HEK293T (cell line): ENCODE measurements at regions not wholly inside any gene's neighbourhood (a gene's known extent, or its start where the extent isn't known, plus 50 kb on each side); places are given as distances from the start of the nearest gene placed in this dataset.

Source experiments
- CTCF ChIA-PET: fragments of 350-600 bp; formaldehyde crosslinking; extraction: SDS; loops from one replicate; lab custom pipeline; 2021; ENCODE audit warnings: antibody characterized with exemption, inconsistent platforms; lab: Yijun Ruan, JAX
- POLR2A ChIA-PET: fragments of 350-600 bp; formaldehyde crosslinking; extraction: SDS; loops from one replicate; lab custom pipeline; 2020; ENCODE audit warnings: antibody characterized with exemption, inconsistent platforms; lab: Yijun Ruan, JAX
- DNase-seq: peaks from one replicate; pipeline ENCODE4 v3.0.0; 2012; ENCODE audit warnings: mixed read lengths; ENCODE audit errors: extremely low spot score
- ARNT ChIP-seq: fragments of 450-650 bp; IDR thresholded peaks from 2 replicates; pipeline ENCODE4 v1.6.1; 2017; ENCODE audit warnings: mild to moderate bottlenecking
- BHLHE40 ChIP-seq: fragments of 450-650 bp; IDR thresholded peaks from 2 replicates; pipeline ENCODE4 v1.6.1; 2016; ENCODE audit warnings: mild to moderate bottlenecking, moderate library complexity, borderline replicate concordance
- CTBP1 ChIP-seq: fragments of 450-650 bp; IDR thresholded peaks from 2 replicates; pipeline ENCODE4 v1.6.1; 2016; ENCODE audit warnings: borderline replicate concordance
- ELF4 ChIP-seq: fragments of 450-650 bp; IDR thresholded peaks from 2 replicates; pipeline ENCODE4 v1.6.1; 2017; ENCODE audit warnings: antibody characterized with exemption
- FOXA1 ChIP-seq: fragments of 450-650 bp; IDR thresholded peaks from 2 replicates; pipeline ENCODE4 v1.6.1; 2016; ENCODE audit warnings: mild to moderate bottlenecking
- FOXK2 ChIP-seq: fragments of 450-650 bp; IDR thresholded peaks from 2 replicates; pipeline ENCODE4 v1.6.1; 2016; ENCODE audit warnings: mild to moderate bottlenecking
- FOXM1 ChIP-seq: fragments of 450-650 bp; IDR thresholded peaks from 2 replicates; pipeline ENCODE4 v1.6.1; 2017; ENCODE audit warnings: mild to moderate bottlenecking, borderline replicate concordance
- HDGF ChIP-seq: fragments of 450-650 bp; IDR thresholded peaks from 2 replicates; pipeline ENCODE4 v1.6.1; 2017; ENCODE audit warnings: antibody characterized with exemption, borderline replicate concordance
- L3MBTL2 ChIP-seq: fragments of 450-650 bp; conservative IDR thresholded peaks from 2 replicates; pipeline ENCODE4 v1.6.1; 2016; ENCODE audit warnings: mild to moderate bottlenecking
- LEF1 ChIP-seq: fragments of 450-650 bp; IDR thresholded peaks from 2 replicates; pipeline ENCODE4 v1.6.1; 2017; ENCODE audit warnings: mild to moderate bottlenecking, borderline replicate concordance
- NFRKB ChIP-seq: fragments of 450-650 bp; IDR thresholded peaks from 2 replicates; pipeline ENCODE4 v1.6.1; 2016; ENCODE audit warnings: mild to moderate bottlenecking, moderate library complexity
- SP1 ChIP-seq: fragments of 450-650 bp; IDR thresholded peaks from 2 replicates; pipeline ENCODE4 v1.6.1; 2017
- SUZ12 ChIP-seq: fragments of 450-650 bp; IDR thresholded peaks from 2 replicates; pipeline ENCODE4 v1.6.1; 2016; ENCODE audit warnings: mild to moderate bottlenecking
- TARDBP ChIP-seq: fragments of 450-650 bp; IDR thresholded peaks from 2 replicates; pipeline ENCODE4 v1.6.1; 2016
- ZNF384 ChIP-seq: fragments of 450-650 bp; IDR thresholded peaks from 2 replicates; pipeline ENCODE4 v1.6.1; 2016
- TF ChIP-seq, protein P1 (sequence below): fragments of 450-650 bp; IDR thresholded peaks from 2 replicates; pipeline ENCODE4 v1.6.1; 2016

DNA sequence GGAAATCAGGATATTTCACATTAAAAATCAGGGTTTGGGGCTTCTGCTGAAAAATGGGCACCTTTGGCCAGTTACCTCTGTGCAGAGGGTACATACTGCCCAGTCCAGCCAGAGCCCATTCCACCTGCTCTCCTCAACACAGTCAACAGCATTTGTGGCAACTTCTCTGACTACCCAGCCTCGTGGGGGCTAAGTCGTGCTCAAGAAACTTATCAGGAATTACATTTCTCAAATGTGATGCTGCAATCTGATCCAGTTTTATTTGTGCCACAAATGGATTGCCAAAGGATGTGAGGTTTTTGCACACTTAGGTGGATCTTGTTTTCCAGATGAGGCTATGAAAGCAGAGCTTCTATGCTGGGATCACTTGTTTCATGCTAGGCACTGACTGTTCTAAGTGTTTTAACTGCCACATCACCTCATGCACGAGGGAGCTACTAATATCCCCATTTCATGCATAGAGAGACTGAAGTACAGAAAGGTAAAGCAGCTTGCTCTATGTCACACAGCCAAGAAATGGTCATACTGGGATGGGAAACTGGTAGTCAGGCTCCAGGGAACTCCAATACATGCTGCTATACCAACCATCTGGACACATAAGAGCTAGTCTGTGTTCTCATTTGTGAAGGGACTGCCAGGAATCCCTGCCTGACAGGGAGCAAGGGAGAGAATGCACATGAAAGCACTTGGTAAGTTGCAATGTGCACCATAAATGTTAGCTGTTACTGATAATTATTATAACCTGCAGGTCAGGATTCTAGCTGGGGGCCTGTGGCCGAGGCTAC is 89.0 kb upstream of the HK2 start:
- DNase-seq = no peak
- CTCF ChIA-PET = interaction anchor here (0.6 kb wide), 1 partner anchor 12 kb away, joined by 3 read pairs; no protein-coding TSS in a partner anchor
- POLR2A ChIA-PET = no interaction called here
- TF ChIP-seq LEF1 = no peak

DNA sequence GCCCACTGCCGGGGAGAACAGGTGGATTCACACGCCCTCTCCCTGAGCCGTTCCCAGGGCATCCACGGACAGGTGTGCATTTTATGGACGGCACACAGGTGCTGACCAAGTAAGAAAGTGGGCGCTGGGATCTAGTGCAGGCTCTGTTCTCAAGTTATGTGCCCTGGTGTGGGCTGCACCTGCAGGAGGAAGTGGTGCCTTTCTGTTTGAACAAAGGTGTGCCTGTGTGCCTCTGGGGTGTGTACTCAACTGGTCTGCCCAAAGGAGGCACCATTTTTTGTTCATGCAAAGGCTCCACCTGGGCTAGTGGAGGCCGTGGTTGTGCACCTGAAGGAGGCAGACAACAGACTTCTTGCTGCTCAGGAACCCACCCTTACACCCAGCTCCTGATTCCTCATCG is 88.2 kb upstream of the HK2 start:
- no peak for DNase-seq
- TF ChIP-seq FOXM1 (no peak), HDGF (no peak), FOXA1 (no peak), CTBP1 (no peak), ELF4 (no peak), NFRKB (no peak), LEF1 (no peak), BHLHE40 (no peak), TARDBP (no peak), ARNT (no peak), SUZ12 (no peak)
- TF ChIP-seq, protein P1, sequence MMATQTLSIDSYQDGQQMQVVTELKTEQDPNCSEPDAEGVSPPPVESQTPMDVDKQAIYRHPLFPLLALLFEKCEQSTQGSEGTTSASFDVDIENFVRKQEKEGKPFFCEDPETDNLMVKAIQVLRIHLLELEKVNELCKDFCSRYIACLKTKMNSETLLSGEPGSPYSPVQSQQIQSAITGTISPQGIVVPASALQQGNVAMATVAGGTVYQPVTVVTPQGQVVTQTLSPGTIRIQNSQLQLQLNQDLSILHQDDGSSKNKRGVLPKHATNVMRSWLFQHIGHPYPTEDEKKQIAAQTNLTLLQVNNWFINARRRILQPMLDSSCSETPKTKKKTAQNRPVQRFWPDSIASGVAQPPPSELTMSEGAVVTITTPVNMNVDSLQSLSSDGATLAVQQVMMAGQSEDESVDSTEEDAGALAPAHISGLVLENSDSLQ = no peak
- CTCF ChIA-PET = no interaction called here
- POLR2A ChIA-PET = no interaction called here

DNA sequence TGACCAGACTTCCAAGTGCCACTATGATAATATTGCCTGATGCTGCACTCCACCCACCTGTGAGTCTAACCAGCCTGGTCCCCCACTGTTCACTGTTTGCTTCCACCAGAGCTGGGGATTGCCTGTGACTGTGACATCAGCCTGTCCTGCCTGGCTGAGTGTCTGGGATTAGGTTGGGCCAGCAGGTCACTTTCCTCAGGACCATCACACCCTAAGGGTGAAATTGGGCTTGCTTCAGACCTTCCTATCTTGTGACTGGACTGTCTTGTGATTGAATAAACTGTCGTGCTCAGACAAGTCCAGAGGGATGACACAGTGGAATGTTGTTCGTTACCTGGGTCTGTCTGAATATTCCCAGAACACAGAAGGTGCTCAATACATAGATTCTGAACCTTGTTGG is 87.4 kb upstream of the HK2 start:
- CTCF ChIA-PET = no interaction called here
- TF ChIP-seq HDGF (no peak), BHLHE40 (no peak), SP1 (no peak), FOXK2 (no peak), TARDBP (no peak), L3MBTL2 (no peak), SUZ12 (no peak), FOXM1 (no peak), FOXA1 (no peak), CTBP1 (no peak), ARNT (no peak), ELF4 (no peak), ZNF384 (no peak)
- TF ChIP-seq, protein P1 = no peak
- DNase-seq = no peak
- POLR2A ChIA-PET = no interaction called here

DNA sequence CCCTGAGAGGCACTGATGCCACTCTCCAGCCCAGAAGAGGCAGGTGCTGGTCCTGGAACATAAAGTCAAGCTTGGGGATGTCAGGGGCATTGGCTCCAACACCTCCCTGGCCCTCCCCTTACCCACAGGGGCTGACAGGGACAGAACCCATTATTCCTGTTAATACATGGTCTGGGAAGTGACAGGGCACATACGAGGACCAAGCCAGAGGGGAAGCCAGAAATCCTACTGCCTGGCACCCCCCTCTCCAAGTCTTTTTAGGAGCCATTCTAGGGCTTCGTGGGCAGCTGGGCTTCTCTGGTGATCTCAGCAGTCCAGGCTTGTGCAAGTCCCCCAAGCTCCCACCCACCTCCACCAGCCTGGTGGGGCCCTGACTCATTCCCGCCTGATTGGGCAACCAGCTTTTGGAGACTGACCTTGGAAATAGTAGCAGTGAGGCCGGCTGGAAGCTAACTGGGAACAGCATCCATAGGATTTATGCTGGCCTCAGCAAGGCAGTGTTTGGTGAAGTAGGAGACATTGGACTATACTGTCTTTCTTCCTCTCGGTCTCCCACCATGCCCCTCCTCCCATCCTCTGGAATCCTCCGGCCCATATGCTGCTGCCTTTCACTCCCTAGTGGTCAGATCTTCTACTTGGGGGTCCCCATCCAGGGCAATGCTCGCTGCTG is 86.4 kb upstream of the HK2 start:
- POLR2A ChIA-PET = no interaction called here
- CTCF ChIA-PET = no interaction called here
- no peak for TF ChIP-seq BHLHE40
- TF ChIP-seq ELF4 = no peak
- no peak for TF ChIP-seq L3MBTL2
- TF ChIP-seq, protein P1 = no peak
- no peak for TF ChIP-seq FOXM1
- TF ChIP-seq LEF1 = no peak
- TF ChIP-seq HDGF = no peak
- no peak for TF ChIP-seq SUZ12
- no peak for TF ChIP-seq FOXA1
- no peak for TF ChIP-seq ARNT
- TF ChIP-seq NFRKB = no peak
- TF ChIP-seq CTBP1 = no peak
- TF ChIP-seq FOXK2 = no peak
- no peak for DNase-seq

DNA sequence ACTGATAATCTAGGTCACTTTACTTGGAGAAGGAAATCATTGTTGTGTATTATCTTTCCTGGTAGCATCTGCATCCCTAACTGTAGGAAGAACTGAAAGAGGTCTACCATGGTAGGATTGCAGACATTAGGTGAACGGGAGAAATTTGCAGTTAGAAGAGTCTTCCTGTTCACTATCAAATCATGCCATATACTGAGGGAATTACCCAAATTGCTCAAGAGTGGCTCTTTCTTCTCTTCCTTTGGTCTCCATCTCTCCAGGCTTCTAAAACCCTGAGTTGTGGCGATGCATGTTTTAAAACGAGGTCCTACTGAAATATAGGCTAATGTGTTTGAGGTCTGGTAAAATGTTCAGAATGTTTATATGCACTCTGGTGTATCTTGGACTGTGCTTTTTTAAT is 85.3 kb upstream of the HK2 start:
- DNase-seq = no peak

More for the DNA sequence above, 85.3 kb upstream of the HK2 start:
- ChIA-PET CTCF (no interaction called here), POLR2A (no interaction called here)
- no peak for TF ChIP-seq TARDBP
- TF ChIP-seq ARNT = no peak
- TF ChIP-seq L3MBTL2 = no peak
- no peak for TF ChIP-seq CTBP1
- no peak for TF ChIP-seq ELF4
- TF ChIP-seq BHLHE40 = no peak
- no peak for TF ChIP-seq HDGF
- TF ChIP-seq SP1 = no peak
- TF ChIP-seq LEF1 = no peak
- no peak for TF ChIP-seq FOXA1
- TF ChIP-seq ZNF384 = no peak
- TF ChIP-seq SUZ12 = no peak
- no peak for TF ChIP-seq FOXK2
- TF ChIP-seq, protein P1 = no peak
- no peak for TF ChIP-seq NFRKB
- TF ChIP-seq FOXM1 = no peak
